ENCODE measurements at regions not wholly inside any gene's neighbourhood (a gene's known extent, or its start where the extent isn't known, plus 50 kb on each side); places are given as distances from the start of the nearest gene placed in this dataset.

DNA sequence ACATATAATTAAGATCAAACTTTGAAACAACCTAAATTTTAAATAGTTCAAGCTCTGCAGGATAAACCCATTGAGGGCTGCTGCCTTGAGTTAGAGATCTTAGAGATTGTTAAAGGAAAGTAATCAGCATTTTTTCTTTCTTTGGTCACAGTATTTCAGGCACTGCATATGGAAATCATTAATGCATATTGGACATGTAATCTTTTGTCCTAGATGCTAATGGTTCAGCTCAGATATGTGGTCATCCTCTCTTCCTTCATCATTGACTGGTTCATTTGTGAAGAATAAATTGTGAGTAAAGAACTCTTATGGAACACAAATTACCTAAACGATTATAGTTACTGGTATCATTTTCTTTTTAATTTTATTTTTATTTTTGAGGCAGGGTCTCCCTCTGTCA, 82.0 kb upstream of the PRLR start:
- DNase-seq: no peak

- no peak for DNase-seq
Observed at GRCh38 chr5:35309365-35310130, 79.3 kb upstream of the PRLR start.

DNA sequence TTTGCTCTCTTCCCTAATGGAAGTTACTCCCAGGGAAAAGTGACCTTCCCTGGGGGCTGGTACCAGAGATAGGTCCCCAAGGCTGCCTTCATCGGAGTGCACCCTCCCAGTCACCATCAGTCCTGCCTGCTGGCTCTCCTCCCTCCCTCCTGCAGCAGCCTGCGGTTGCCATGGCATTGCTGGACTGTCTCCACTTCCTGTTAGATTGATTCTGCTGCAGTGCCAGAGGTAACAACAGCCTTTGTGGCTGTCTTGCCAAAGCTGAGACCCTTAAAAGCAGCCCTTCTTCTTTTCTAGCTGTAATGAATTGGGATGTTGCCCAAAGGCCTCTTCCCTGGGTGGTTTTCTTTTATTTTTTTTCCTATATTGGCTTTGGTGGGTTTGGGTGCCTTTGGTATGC, 78.1 kb upstream of the PRLR start:
- DNase-seq: no peak

DNA sequence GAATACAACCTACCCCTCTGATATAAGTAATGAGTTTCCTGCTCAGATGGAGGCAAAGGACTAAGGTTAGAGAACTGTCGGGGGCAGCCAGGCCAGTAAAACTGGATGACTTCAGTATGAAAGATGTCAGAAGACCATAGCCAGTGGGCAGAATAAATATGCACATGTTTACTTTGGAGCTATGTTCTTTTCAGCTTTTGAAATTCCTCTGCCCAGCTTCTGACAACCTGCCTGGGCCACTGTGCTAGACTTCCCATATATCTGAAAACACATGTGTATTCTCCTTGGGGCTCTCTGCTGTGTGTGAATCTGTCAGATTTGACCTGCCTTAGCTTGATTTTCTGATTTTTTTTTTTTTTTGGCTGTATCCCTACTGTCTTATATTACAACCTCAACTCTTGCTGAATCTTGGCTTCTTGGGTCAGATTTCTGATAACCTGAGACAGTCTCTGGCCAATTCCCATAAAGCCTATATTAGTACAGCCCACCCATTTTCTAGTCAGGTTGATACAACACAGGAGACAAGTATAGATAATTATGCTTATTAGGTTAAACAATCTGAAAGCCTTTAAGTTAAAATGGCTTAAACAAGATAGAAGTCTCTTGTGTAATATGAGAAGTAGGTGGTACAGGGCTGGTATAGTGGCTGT, 76.6 kb upstream of the PRLR start:
- DNase-seq: no peak

- no peak for DNase-seq
Observed at GRCh38 chr5:35305336-35306020, 75.2 kb upstream of the PRLR start.

DNA sequence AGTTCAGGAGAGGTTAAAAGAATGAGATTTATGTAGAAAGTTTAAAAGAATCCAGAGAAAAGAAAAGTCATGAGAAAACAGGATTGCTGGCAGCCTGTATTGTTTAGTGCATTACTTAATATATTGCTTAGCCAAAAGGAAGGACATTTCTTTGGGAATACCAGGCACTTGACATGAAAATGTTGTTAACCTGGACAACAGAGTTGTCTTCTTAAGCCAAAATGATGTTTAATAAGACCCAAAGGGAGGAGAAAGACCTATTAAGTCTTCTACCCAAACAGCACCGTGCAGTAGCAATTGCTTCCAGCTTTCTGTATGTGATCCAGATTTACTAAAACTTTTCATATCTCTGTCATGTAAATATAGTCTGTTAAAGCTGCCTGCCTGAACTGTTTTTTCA, 74.0 kb upstream of the PRLR start:
- DNase-seq: no peak

GRCh38 chr5:35303152-35303551, 72.9 kb upstream of the PRLR start:
- no peak for DNase-seq

- no peak for DNase-seq
Observed at GRCh38 chr5:35302544-35302943, 72.3 kb upstream of the PRLR start.

GRCh38 chr5:35297755-35298154, 67.5 kb upstream of the PRLR start:
- DNase-seq: no peak

DNA sequence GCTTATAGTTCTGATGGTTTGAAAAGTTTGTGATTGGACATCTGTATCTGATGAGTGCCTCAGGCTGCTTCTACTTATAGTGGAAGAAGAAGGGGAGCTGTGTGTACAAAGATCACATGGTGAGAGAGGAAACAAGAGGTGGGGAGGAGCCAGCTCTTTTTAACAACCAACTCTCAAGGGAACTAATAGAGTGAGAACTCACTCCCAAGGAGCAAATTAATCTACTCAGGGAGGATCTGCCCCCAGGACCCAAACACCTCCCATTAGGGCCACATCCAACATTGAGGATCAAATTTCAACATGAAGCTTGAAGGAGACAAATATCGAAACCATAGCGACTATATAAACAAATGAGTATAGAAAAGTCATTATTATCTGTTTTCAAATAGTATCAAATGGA, 64.7 kb upstream of the PRLR start:
- no peak for DNase-seq

DNA sequence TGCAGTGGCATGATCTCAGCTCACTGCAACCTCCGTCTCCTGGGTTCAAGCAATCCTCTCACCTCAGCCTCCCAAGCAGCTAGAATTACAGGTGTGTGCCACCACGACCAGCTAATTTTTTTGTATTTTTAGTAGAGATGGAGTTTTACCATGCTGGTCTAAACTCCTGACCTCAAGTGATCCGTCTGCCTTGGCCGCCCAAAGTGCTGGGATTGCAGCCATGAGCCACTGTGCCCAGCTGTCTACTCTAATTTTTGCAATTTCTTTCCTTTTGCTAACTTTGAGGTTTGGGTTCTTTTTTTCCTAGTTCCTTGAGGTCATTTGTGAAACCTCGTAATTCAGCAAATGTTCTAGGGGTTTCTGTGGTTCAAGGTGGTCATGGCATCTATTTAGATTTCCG, 63.7 kb upstream of the PRLR start:
- DNase-seq: no peak

DNA sequence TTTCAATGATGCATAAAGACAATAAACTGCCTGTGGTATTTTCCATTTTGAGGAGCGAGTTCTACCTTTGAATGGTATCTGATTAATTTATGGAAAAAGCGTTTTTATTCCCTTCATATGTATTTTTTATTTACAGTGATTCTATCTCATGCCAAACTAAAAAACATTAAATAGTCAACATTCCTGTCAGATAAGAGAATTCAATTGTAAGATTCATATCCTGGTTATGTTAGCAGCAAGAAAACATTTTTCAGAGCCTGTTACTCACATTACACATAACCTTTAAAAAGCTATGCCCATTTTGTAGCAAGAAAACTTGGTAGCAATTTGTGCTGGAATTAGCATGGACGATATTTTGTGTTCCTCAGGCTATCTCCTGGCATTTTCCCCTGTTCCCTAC, 55.1 kb upstream of the PRLR start:
- no peak for DNase-seq

DNA sequence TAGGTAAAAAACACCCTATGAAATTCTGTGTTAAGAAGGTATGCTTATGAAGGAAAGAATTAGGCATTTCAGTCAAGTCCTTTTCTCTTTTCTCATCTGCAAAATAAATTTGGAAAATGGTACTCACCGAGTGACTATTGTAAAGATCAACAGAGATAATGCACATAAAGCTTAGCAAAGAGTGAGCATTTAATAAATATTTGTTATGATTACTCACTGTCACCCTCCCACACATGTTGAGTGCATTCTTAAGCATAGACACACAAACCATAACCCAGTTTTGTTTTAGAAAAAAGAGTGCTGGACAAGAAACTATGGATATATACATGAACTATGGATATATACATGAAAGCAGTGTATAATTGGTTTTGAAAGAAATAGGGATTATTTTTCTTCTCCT, 54.7 kb upstream of the PRLR start:
- no peak for DNase-seq

- DNase-seq: no peak
Observed at GRCh38 chr5:35284364-35284763, 54.1 kb upstream of the PRLR start.

DNA sequence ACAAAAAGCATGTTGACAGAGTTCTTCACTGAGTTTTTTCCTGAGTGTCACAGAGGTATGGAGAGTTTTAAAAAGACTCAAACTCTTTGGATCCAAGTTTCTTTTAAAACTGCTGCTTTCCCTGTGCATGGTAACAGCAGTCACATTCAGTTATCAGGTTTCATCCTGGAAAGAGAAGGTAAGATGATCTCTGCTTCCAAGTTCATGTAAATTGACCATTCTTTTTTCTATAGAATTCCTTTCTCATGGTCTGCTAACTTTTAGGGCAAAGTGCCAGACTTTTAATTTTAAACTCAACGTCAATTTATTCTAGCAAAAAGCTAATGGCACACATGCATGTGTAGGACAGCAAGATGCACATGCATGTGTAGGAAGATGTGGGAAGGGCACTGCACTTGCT, 52.5 kb upstream of the PRLR start:
- no peak for DNase-seq

- no peak for DNase-seq
Observed at GRCh38 chr5:35281613-35282012, 51.3 kb upstream of the PRLR start.
